ENCODE measurements at regions not wholly inside any gene's neighbourhood (a gene's known extent, or its start where the extent isn't known, plus 50 kb on each side); places are given as distances from the start of the nearest gene placed in this dataset.

DNA sequence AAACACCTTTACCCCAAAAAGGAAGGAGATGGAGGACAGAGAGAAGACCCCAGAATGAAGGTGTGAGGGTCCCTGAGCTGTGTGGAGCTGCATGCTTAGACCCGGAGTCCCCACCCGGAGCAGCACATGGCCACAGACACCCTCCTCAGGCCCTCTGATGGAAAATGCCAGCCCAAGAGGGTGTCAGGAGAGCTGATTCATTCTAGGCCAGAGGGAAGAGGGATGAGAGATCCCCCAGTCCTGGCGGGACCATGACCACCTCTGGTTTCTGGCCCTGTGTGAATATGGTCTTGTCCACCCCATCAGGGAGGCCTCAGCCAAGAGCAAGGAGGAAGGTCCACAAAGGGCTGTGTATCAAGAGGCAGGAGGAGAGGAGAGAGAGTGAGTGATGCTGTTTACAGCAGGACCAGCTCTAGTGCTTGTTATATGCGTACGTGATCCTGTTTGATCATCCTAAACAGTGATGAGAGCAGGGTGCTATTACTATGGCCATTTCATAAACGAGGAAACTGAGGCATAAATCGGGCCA, 186.6 kb upstream of the HAAO start:
- H3K4me3 ChIP-seq (ENCODE audit: low read length): no peak overlapping the region
- DNase-seq (ENCODE audit: low read depth): no peak
- TF ChIP-seq CTCF (conservative IDR thresholded peaks at IDR 0.05; ENCODE audit: low read length): no peak

DNA sequence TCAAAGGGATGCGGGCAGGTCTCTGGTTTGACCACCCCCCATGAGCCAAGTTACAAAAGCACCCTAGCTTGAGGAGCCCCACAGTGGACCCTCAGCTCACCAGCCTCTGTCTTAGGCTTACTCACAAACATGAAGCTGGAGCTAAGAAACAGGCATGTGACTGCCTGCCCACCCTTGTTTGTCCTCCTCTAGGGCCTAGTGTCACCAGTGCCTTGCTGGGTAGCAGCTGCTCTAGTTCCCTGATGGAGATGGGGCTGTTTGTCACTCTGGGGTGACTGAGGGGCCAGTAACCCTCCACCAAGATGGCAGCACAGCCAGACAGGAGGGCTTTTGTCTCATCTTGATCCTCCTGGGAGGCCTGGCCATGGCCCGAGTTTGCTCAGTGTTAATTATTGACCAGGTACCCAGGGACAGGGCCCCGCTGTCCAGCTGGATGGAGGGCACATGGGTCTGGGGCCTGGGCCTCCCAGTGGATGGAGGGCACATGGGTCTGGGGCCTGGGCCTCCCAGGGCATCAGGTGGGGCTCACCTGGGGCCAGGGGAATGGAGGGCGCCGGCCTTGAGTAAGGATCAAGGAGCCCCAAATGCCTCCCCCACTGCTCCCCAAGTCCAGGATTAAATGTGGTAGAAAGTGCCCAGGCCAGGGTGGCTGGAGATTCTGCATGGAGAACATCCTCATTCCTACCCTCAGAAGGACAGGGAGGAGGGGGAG, 185.9 kb upstream of the HAAO start:
- no peak for TF ChIP-seq CTCF (conservative IDR thresholded peaks at IDR 0.05; ENCODE audit: low read length)
- no peak overlapping the region for H3K4me3 ChIP-seq (ENCODE audit: low read length)
- no peak for DNase-seq (ENCODE audit: low read depth)

DNA sequence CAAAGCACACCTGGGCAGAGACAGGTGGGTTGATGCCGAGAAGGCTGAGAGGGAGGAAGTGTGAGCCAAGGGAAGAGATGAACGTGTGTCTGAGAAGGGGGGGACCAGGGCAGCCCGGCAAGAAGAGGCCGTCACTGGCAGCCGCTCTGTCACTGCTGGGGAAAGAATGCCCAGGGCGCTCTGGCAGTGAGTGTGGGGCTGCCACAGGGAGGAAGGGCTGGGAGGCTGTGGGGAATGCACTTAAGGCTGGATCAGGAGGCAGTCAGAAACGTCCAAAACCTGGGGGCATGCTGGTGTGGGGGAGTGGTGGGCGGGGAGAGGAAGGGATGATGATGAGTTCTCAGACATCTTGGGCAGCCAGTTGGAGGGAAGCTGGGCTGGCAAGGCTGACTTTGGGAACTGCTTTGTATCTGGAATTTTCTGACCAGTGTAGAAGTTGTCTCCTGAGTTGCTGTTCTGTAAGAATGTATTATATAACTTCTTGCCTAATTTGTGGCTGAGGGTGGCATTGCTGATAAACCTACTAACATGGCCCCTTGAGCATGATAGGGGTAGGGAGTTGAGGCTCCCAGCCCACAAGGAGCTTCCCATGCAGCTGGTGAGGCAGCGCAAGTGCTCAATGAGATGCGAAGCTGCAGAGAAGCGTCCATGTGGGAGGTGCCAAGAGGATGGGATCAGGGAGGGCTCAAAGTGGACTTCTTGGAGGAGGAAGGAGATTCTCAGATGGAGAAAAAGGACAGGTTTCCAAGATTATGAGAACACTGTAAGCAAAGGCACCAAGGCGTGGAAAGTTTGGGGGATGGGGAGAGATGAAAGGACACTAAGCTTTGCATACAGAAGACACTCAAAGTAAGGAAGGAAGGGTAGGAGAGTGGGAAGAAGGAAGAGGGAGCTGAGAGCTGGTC, 185.1 kb upstream of the HAAO start:
- TF ChIP-seq CTCF (conservative IDR thresholded peaks at IDR 0.05; ENCODE audit: low read length): no peak
- H3K4me3 ChIP-seq (ENCODE audit: low read length): no peak overlapping the region
- DNase-seq (ENCODE audit: low read depth): no peak

DNA sequence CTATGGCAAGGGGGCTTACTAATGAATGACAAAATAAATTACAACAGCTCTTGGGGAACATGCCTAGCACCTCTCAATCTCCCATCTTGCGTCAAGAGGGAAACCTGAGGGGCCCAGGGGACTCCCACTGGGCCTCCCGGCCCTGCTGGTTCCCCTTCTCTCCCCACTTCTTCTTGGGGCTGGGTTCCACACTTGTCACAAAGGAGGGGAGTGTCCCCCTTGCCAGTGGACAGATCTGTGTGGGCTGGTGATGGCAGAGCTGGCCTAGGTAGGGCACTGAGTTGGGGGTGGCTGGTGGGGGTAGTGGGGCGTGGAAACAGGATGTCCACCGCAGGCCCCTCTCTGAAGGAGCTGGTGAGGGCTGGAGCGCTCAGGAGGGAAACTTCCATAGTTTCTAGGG, 184.0 kb upstream of the HAAO start:
- TF ChIP-seq CTCF (conservative IDR thresholded peaks at IDR 0.05; ENCODE audit: low read length): no peak
- no peak overlapping the region for H3K4me3 ChIP-seq (ENCODE audit: low read length)
- DNase-seq (ENCODE audit: low read depth): no peak

DNA sequence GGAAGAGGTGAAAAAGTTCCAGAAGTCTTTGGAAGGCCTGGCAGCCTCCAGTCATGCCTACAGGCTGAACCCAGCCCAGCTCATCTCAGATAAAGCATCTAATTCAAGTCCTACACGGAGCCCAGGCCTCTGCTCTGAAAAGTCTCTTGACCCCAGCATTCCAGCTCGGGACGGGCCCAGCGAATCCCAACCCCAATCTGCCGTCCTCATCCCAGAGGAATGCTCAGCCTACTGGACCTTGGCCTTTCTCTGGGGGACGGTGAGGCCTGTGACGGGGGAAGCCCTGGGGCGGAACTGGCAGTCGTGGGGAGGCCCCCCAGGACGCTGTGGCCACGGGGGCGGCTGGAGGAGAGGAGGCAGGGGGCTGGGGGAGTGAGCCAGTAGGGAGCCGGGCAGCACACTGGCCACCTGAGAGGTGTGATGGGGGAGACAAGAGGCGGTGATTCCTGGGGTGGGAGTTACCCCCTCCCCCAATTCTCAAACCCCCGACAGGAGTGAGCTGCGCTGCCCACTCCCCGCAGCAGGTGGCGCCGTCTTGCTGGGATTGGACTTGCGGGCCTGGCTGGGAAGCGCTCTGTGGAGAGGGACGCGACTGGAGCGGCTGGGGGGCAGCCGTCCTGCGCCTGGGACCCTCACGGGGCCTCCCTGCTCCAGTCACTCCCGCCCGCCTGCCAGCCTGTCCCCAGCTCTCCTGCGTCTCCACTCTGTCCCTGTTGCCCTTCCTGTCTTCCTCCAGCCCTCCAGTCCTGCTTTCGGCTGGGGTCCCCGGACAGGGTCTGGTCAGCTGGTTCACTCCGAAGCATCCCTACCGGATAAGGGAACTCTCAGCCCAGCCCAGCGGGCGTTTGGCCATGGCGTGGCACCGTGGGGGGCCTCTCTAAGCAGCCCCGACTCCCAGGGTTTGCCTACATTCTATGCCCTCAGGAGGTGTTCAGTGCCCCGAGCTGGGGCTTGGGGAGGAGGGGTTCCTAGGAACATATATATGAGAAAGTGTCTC, 182.6 kb upstream of the HAAO start:
- H3K4me3 ChIP-seq (ENCODE audit: low read length): peak overlapping the region; percentile 53
- peak; percentile 85 for TF ChIP-seq CTCF (conservative IDR thresholded peaks at IDR 0.05; ENCODE audit: low read length)
- peak; percentile 65 for DNase-seq (ENCODE audit: low read depth)

DNA sequence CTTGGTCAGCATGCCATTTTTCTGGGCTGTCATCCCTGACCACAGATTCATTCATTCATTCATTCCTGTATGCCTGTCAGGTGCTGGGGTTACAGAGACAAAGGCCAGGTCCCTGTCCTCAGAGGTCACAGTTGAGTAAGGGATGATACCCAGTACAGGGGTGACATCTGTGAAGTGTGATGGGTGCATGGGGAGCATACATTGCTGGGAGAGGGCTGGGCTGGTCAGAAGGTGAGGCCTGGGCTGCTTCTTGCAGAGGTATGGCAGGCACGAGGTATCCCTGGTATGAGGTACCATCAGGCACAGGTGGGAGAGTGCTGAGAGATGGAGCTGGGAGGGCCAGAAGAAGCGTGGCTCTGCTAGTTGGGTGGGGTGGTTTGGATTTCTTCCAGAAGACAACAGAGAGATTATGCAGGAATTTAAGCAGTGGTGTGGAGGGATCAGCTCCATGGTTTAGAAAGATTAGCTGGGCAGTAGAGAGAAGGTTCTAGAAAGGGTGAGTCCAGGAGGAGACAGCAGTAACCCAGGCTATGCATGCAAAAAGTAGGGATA, 181.9 kb upstream of the HAAO start:
- no peak overlapping the region for H3K4me3 ChIP-seq (ENCODE audit: low read length)
- no peak for TF ChIP-seq CTCF (conservative IDR thresholded peaks at IDR 0.05; ENCODE audit: low read length)
- no peak for DNase-seq (ENCODE audit: low read depth)
